ENCODE measurements at regions not wholly inside any gene's neighbourhood (a gene's known extent, or its start where the extent isn't known, plus 50 kb on each side); places are given as distances from the start of the nearest gene placed in this dataset.

- TF ChIP-seq CTCF (IDR thresholded peaks at IDR 0.05) (no peak), POLR2A (IDR thresholded peaks at IDR 0.05) (no peak)
Measured at GRCh38 chr3:70561796-70562195, 249.4 kb upstream of the MDFIC2 start.

Data from uterus (tissue), 2 donors.